CD4-positive, alpha-beta T cell treated with Interleukin-15 for 1 hour (primary cell): ENCODE measurements at regions not wholly inside any gene's neighbourhood (a gene's known extent, or its start where the extent isn't known, plus 50 kb on each side); places are given as distances from the start of the nearest gene placed in this dataset.

Source experiments
- DNase-seq: peaks from one replicate; pipeline ENCODE4 v3.0.0-alpha.2; 2020

GRCh38 chr11:134537941-134538340 lies 125.9 kb upstream of the B3GAT1 start:
- no peak for DNase-seq

GRCh38 chr11:134537296-134537695 lies 125.3 kb upstream of the B3GAT1 start:
- DNase-seq = no peak

GRCh38 chr11:134536677-134537076 lies 124.6 kb upstream of the B3GAT1 start:
- no peak for DNase-seq

- DNase-seq = no peak
Observed at GRCh38 chr11:134536219-134536618, 124.2 kb upstream of the B3GAT1 start.

- DNase-seq = no peak
Observed at GRCh38 chr11:134535029-134536025, 123.3 kb upstream of the B3GAT1 start.

GRCh38 chr11:134533511-134533910 lies 121.5 kb upstream of the B3GAT1 start:
- DNase-seq = no peak

- no peak for DNase-seq
Observed at GRCh38 chr11:134532921-134533421, 120.9 kb upstream of the B3GAT1 start.

GRCh38 chr11:134532131-134532920 lies 120.3 kb upstream of the B3GAT1 start:
- DNase-seq = no peak

GRCh38 chr11:134531327-134532130 lies 119.5 kb upstream of the B3GAT1 start:
- no peak for DNase-seq

- no peak for DNase-seq
Observed at GRCh38 chr11:134530636-134531326, 118.7 kb upstream of the B3GAT1 start.

GRCh38 chr11:134529212-134530096 lies 117.4 kb upstream of the B3GAT1 start:
- DNase-seq = no peak

- no peak for DNase-seq
Observed at GRCh38 chr11:134528453-134528852, 116.4 kb upstream of the B3GAT1 start.

- no peak for DNase-seq
Observed at GRCh38 chr11:134527382-134528243, 115.6 kb upstream of the B3GAT1 start.

GRCh38 chr11:134524896-134525845 lies 113.1 kb upstream of the B3GAT1 start:
- no peak for DNase-seq

- DNase-seq = no peak
Observed at GRCh38 chr11:134524201-134524600, 112.2 kb upstream of the B3GAT1 start.

- no peak for DNase-seq
Observed at GRCh38 chr11:134522782-134523570, 110.9 kb upstream of the B3GAT1 start.

GRCh38 chr11:134521452-134522289 lies 109.6 kb upstream of the B3GAT1 start:
- DNase-seq = no peak
